GM19043 (cell line): ENCODE measurements at regions not wholly inside any gene's neighbourhood (a gene's known extent, or its start where the extent isn't known, plus 50 kb on each side); places are given as distances from the start of the nearest gene placed in this dataset.

Experiments used
- ATAC-seq: cut with Tn5 transposase; IDR thresholded peaks from one replicate; pipeline ENCODE4 v1.9.1; 2021; ENCODE audit warnings: low read depth; ENCODE audit not compliant: unreplicated experiment

GRCh38 chr14:22024137-22024536 is 350.5 kb upstream of the OR4E1 start:
- no peak for ATAC-seq

- ATAC-seq, result no peak
These were observed 345.3 kb upstream of the OR4E1 start for GRCh38 chr14:22018890-22019289.

- ATAC-seq, result no peak
These were observed 338.8 kb upstream of the OR4E1 start for GRCh38 chr14:22012452-22012851.

- ATAC-seq, result no peak
These were observed 337.6 kb upstream of the OR4E1 start for GRCh38 chr14:22011253-22011642.

- ATAC-seq, result no peak
These were observed 337.1 kb upstream of the OR4E1 start for GRCh38 chr14:22010545-22011252.

- ATAC-seq, result no peak
These were observed 335.1 kb upstream of the OR4E1 start for GRCh38 chr14:22008766-22009165.

- no peak for ATAC-seq
These were observed 334.3 kb upstream of the OR4E1 start for GRCh38 chr14:22007784-22008412.

- ATAC-seq, result no peak
These were observed 333.7 kb upstream of the OR4E1 start for GRCh38 chr14:22007363-22007762.

- ATAC-seq, result no peak
These were observed 329.8 kb upstream of the OR4E1 start for GRCh38 chr14:22003461-22003860.

- ATAC-seq, result no peak
These were observed 329.3 kb upstream of the OR4E1 start for GRCh38 chr14:22002860-22003284.

- no peak for ATAC-seq
These were observed 325.8 kb upstream of the OR4E1 start for GRCh38 chr14:21999402-21999801.

- no peak for ATAC-seq
These were observed 323.7 kb upstream of the OR4E1 start for GRCh38 chr14:21997300-21997699.

- no peak for ATAC-seq
These were observed 321.7 kb upstream of the OR4E1 start for GRCh38 chr14:21995332-21995731.

- no peak for ATAC-seq
These were observed 320.2 kb upstream of the OR4E1 start for GRCh38 chr14:21993837-21994236.

GRCh38 chr14:21993070-21993469 is 319.5 kb upstream of the OR4E1 start:
- no peak for ATAC-seq

GRCh38 chr14:21991130-21991529 is 317.5 kb upstream of the OR4E1 start:
- ATAC-seq, result no peak

GRCh38 chr14:21990116-21990515 is 316.5 kb upstream of the OR4E1 start:
- no peak for ATAC-seq

GRCh38 chr14:21989090-21989489 is 315.5 kb upstream of the OR4E1 start:
- no peak for ATAC-seq

GRCh38 chr14:21988413-21988812 is 314.8 kb upstream of the OR4E1 start:
- no peak for ATAC-seq

- no peak for ATAC-seq
These were observed 314.3 kb upstream of the OR4E1 start for GRCh38 chr14:21987937-21988336.

GRCh38 chr14:21985081-21985480 is 311.5 kb upstream of the OR4E1 start:
- no peak for ATAC-seq

GRCh38 chr14:21978999-21979314 is 305.3 kb upstream of the OR4E1 start:
- no peak for ATAC-seq
